HG03039 (cell line): ENCODE measurements at regions not wholly inside any gene's neighbourhood (a gene's known extent, or its start where the extent isn't known, plus 50 kb on each side); places are given as distances from the start of the nearest gene placed in this dataset.
"Not testable (repeated sequence)": the region's sequence is repeated elsewhere in the genome, so short reads cannot be mapped to it uniquely, and the experiment has no call there.

Experiments
- ATAC-seq: cut with Tn5 transposase; IDR thresholded peaks from one replicate; pipeline ENCODE4 v1.9.1; 2021; ENCODE audit warnings: mild to moderate bottlenecking, moderate library complexity; ENCODE audit not compliant: unreplicated experiment

DNA sequence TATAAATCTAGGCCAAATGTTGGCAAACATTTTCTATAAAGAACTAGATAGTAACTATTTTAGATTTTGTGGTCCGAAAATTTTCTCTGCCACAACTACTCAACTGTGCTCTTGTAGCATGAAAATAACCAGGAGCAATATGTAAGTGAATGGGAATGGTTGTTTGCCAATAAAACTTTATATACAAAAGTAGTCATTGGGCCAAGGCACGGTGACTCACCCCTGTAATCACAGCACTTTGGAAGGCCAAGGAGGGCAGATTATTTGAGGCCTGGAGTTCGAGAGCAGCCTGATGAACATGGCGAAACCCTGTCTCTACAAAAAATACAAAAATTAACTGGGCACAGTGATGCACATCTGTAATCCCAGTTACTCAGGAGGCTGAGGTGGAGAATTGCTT, 617.1 kb downstream of the EPM2A start:
- ATAC-seq: no peak

DNA sequence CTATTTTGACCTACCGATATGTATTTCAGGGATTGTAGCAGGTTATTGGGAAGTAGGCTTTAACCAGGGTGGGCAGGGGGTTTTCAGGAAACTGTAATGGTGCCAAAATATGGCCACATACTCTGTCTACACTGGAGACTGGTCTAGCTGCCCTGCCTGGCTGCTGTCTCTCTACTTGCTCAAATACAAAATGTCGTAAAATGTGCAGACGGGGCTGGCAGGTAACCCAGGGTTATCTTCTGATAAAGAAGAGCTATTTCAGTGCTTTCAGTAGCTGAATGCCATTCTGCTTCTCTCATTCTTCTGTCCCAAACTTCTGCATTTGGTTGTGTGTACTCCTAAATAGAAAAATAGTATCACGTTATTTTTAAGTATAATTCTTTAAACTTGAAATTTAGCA, 616.2 kb downstream of the EPM2A start:
- no peak for ATAC-seq

DNA sequence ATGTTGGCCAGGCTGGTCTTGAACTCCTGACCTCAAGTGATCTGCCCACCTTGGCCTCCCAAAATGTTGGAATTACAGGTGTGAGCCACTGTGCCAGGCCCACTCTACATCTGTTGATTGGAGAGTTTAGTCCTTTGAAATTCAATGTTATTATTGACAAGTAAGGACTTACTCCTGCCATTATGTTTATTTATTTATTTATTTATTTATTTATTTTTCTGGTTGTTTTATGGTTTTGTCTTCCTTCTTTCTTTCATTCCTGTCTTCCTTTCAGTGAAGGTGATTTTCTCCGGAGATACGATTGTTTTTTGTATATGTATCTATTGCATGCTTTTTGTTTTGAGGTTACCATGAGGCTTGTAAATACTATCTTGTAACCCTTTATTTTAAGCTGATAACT, 602.6 kb downstream of the EPM2A start:
- ATAC-seq: no peak

DNA sequence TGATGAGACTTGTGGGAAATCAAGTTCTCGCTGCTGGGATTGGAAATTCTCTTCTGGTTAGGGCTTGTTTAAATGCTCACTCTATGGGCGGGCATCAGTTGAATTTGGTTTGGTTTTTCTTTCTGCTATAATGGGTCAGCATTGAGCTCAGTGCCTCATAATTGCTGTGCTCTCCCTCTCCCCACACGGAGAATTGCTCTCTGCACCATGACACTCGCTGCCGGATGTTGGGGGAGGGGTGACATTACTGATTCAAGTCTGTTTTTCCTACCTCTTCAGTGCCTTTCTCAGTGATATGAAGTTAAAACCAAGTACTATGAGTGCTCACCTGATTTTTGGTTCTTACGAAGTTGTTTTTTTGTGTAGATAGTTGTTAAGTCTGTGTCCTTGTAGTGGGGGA, 599.6 kb downstream of the EPM2A start:
- no peak for ATAC-seq

DNA sequence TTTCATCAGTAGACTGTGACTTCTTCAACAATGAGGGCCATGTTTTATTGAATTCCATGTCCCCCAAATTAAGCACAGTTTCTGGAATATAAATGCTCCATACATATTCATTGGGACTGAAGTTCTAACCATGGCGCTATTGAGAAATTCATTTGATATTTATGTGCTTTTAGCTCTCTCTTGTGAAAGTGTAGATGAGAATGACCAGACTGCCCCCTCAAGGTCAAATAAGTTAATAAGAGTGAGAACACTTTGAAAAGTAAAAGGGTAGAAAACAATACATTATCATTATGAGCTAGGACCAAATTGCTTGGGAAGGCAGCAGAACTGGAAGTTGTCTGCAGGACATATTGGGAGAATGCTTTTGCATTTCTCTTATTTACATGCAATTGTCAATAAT, 597.9 kb downstream of the EPM2A start:
- ATAC-seq: no peak

DNA sequence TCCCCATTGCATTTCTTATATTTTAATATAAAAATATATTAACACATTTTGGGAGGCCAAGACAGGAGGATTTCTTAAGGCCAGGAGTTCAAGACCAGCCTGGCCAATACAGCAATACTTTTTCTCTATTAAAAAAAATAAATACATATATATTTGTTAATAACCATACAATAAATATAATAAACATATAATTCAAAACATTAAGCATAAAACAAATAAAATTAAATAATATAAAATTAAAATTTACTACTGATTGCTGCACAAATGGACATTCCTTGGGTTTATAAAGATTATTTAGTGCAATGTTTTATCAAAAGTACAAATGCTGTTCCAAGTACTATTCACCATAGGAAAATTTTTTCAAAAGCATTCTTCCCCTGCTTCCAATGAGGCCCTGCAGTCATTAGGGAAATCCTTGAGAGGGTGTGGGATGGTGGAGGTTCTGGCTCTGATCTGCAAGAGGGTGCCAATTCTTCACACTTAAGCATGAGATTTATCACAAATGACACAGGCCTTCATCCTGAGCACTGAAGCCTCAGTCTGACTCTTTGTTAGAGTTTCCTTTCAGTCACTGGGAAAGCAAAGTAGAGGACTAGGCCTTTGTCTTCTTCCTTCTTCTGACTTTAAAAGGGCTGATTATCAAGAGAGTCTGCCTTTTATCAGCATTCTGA, 596.7 kb downstream of the EPM2A start:
- ATAC-seq: no peak

DNA sequence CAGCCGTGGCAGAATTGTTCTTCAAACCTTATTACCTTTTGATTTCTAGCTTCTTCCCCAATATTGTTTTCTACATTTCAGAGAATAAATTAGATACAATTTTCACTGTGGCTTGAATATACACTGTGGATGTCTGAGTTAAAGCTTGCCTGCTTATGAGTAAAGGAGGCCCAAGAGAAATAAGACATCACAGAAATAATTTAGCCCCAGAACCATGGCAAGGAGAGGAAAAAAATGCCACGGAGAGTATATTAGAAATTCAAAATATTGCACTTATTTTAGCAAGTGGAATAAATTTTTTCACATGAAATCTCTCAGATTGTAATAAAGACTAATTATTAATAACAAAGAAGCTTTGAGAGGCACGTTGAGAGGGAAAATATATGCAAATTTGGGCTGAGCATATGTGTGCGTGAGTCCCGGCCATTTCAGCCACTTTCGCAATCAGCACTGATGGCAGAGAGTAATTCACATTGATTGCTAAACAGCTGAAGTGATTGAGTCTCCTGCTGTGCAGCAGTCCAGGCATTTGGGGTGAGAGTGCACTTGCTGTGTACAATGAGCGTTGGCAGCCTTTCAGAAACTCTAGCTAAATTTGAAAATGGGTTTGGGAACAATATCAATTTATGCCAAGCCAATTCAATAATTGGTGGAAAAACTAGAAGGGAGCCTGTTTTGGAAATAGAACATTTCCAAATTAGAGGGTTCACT, 596.0 kb downstream of the EPM2A start:
- ATAC-seq: no peak

DNA sequence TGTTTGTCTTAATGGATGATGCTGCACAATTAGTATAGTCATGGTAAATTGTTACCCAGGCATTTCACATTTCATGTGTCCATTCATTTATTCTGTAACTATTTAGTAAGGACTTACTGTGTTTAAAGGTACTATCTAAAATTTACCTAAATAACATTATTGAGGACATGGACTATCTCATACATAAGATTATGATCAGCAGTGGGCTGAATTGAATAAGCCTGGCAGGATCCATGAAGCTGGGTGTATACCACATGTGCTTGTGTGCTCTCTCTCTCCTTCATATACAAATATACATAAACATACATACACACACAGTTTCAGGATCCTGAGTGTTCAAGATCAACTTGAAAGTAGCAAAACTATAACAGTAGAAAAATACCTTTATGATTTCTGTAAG, 595.4 kb downstream of the EPM2A start:
- ATAC-seq: no peak

DNA sequence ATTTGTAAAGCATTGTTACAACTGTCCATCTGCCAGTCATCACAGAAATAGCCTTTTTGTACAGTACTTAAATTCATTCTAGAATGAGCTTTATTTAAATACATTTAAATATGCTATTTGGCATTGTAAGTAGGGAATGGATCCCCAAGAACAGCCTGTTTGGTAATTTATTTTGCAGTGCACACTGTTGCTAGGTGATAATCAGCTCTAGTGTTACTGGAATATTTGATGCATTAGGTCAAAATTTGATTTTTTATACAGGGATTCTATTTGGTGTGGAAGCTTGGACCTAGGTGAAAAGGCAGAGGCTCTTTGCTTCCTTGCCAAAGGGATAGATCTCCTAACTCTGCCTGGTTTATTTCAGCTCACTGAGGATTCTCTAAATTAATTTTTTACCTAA, 593.7 kb downstream of the EPM2A start:
- ATAC-seq: no peak

DNA sequence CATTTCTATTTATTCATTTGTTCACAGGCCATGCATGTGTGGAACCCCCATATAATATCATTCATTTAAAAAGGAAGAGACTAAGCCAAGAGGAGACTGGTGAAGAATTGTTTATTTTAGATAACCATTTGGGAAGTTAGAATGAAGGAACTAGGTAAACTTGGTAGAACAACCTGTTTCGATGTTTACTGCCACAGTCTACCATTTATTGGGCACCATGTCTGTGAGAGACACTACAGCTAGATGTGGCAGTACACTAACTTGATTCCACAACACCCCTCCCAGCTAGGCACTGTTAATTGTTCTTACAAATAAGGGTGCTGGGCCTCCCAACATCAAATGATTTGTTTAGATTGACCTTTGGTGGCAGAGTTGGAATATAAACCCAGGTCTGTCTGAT, 592.4 kb downstream of the EPM2A start:
- ATAC-seq: no peak

DNA sequence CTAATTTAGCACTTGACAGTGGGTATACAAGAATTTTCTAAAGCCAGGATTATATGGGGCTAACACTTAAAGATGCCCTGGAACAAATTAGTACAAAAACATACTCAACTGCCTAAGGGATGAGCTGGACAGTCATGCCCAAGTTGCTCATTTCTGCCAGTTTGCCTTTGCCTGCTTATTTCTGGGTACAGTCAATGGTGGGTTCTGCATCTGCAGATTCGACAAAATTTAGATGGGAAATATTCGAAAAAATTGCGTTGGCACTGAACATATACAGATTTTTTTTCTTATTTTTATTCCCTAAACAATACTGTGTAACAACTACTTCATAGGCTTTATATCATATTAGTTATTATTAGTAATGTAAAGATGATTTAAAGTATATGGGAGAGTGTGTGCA, 591.9 kb downstream of the EPM2A start:
- ATAC-seq: no peak

DNA sequence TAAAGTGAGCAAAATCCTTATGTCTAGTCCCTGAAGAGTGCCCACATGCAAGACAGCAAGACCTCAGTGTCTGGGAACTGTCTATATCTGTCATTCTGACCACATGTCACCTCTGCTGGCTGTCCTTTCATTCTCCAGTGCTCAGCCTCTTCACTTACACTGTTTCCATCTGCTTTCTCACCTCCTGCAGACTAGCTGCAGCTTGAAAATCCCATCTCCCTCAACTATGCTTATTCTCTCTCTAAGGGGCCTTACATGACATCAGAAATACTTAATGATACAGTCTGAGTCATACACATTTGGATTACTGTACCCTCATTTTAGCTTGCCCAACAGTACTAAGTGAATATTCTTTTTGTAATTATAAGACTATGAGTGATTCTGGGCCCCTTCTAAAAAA, 587.8 kb downstream of the EPM2A start:
- ATAC-seq: no peak

DNA sequence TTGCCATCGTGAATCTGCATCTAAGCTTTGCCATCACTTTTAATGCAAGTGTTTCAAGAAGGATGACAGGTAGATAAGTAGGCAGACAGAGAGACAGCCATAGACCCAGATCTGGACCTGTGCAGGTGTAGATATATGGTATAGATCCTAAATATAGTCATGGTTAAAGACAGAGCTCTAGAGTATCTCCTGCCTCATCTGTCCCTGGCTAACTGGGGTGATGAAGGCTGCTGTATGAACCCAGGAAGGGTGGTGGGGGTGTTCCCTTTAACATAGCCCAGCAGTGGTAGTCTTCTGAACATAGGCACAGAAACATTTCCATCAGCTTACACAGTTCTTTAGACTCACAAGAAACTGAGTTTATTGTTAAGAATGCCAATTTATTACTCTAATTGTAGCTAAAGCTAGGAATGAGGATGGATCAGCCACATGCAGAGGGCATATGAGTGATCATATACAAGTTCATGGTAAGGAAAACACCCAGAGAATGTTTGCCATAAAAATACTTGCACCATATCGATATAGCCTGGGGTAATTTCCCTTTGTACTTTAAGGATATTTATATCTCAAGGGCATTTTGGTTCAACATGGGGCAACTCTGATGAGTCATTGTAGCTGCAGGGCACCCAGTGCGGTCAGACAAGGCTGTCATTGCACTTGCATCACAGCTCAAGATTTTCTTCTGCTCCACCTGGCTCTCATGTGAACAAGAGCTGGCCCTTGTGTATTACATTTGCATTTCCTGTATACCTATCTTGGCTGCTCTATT, 587.2 kb downstream of the EPM2A start:
- no peak for ATAC-seq

DNA sequence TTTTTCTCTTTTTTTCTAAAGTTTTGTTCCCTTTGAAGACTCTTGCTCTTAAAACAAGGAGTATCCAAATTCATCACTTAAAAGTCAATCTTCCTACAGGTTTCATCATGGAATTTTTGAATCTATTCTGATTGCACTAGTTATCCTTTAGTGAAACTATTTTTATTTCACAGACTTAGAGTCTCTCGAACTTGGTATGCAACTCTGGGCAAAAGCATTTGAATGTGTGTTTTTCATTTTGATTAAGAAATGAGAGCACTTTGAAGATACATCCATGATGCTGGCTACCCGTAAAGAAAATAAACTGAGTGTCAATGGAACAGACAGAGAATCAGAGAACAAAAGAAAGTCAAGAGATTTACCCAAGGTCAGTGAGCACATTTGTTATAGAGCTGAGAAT, 586.5 kb downstream of the EPM2A start:
- no peak for ATAC-seq

DNA sequence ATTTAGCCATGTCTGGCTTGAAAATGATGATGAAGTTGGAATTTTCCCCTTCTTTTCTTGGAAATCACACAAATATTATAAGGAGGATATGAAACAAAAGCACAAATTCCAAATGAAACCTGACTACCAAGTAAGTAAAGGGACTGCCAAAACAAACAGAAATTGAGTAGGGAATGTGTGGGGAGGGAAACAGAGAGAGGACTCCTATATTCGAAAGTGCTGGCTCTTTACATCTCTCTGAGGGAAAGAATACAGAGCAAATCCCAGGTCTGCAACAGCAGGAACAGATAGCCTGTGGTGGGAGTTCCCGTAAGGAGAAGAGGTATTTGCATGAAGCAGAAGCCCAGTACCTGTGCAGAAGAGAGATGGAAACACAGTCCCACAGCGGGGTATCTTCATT, 583.7 kb downstream of the EPM2A start:
- no peak for ATAC-seq

DNA sequence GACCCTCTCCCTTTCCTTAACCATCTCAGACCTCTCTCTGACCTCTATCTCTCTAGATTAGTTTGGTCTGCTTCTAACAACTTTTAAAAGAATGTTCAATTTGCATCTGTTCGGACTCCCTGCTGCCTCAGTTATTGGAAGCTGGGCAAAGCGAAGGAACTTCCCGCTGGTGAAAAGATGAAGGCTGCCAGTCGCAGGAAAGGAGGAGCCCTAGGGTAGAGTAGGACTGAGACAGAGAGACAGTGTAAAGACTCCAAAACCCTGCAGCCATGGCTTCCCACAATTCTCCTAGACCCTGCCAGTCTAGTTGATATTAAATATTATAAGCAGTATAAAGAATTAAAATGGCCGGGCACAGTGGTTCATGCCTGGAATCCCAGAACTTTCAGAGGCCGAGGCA, 581.8 kb downstream of the EPM2A start:
- ATAC-seq: no peak

DNA sequence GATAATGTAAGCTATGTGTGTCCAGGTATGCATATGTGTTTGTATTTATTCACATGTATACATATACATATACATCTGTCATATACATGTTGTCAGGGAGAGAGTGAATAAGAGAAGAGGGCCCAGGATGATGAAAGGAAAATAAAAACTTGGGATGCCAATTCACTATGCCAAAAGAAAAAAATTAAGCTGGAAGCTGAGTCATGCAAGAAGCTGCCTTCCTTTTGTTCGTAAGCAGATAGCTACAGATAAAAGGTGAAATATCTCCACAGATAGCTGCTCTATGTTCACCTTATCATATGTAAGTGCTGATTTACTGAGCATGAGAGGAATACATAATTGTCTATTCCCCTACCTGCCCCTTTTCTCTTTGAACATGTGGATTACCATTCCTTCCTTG, 579.9 kb downstream of the EPM2A start:
- no peak for ATAC-seq

DNA sequence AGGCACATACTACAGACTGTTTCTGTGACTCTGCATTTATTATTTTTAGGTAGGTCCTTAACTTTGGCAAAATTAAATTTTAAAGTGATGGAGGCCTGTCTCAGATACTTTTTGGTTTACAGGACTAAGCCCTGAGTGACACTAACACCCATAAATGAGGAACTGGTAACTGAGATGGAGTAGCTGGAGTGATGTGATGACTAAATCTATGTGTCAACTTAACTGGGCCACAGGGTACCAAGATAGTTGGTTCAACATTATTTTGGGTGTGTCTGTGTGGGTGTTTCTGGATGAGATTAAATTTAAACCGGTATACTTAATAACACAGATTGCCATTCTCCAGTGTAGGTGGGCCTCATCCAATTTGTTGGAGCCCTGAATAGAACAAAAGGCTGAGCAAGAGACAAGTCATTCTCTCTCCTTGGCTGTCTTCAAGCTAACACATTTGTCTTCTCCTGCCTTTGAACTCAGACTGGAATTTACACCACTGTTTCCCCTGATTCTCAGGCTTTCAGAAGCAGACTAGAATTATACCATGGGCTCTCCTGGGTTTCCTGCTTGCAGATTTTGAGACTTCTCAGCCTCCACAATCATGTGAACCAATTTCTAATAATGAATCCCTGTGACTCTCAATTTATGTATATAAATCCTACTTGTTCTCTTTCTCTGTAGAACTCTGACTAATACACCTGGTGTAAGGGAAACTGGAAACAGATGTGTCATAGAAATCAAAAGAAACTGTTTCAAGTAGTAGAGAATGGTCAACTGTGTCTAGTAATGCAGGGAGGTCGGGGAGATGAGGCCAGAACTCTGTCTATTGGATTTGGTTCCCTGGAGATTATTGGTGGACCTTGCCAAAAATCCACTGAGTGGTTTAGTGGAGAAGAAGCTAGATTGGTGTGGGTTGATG, 579.2 kb downstream of the EPM2A start:
- ATAC-seq: no peak

DNA sequence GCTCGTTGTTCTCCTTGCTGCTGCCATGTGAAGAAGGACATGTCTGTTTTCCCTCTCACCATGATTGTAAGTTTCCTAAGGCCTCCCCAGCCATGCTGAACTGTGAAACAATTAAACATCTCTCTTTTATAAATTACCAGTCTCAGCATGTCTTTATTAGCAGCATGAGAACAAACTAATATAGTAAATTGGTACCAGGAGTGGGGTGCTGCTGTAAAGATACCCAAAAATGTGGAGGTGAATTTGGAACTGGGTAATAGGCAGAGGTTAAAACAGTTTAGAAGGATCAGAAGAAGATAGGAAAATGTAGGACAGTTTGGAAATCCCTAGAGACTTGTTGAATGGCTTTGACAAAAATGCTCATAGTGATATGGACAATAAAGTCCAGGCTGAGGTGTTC, 576.7 kb downstream of the EPM2A start:
- not testable (repeated sequence) for ATAC-seq

DNA sequence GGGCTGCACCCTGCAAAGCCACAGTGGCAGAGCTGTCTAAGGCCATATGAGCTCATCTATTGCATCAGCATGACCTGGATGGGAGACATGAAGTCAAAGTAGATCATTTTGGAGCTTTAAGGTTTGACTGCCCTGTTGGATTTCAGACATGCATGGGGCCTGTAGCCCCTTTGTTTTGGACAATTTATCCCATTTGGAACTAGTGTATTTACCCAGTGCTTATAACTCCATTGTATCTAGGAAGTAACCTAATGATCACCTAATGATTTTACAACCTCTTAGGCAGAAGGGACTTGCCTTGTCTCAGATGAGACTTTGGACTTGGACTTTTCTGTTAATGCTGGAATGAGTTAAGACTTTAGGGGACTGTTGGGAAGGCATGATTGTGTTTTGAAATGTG, 575.4 kb downstream of the EPM2A start:
- no peak for ATAC-seq

DNA sequence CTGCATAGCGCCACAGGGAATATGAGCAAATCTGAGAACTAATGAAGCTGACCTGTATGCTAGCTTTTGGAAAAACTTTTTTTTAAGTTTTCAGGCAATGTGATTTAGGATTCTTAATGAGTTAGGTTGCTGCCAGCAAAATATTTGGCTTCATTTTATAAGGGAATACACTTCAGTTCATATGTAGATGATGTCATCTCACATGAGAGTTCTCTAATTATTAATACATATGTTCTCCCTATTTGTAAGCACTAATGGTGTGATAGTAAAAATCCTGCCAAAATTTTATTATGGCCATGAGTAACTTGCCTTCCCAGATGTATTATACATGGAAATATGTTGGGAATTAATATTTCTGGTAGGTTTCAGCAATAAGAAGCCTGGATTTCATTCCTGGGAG, 573.8 kb downstream of the EPM2A start:
- ATAC-seq: no peak
